HFFc6 (cell line): ENCODE measurements at regions not wholly inside any gene's neighbourhood (a gene's known extent, or its start where the extent isn't known, plus 50 kb on each side); places are given as distances from the start of the nearest gene placed in this dataset.

Experiments used
- DNase-seq: peaks from one replicate; pipeline ENCODE4 v3.0.0-alpha.2; 2018
- H3K27ac Mint-ChIP-seq: 2 replicates; pipeline ENCODE4 v1.8.0; 2020; ENCODE audit warnings: mild to moderate bottlenecking, mixed read lengths
- H3K27me3 Mint-ChIP-seq: 2 replicates; pipeline ENCODE4 v1.8.0; 2021; ENCODE audit warnings: mild to moderate bottlenecking, moderate library complexity, mixed read lengths; ENCODE audit not compliant: insufficient read depth
- H3K36me3 Mint-ChIP-seq: 2 replicates; pipeline ENCODE4 v1.8.0; 2021; ENCODE audit warnings: low read depth, mixed read lengths
- H3K4me1 Mint-ChIP-seq: 2 replicates; pipeline ENCODE4 v1.8.0; 2020; ENCODE audit warnings: low read depth, mixed read lengths
- H3K4me3 Mint-ChIP-seq: 2 replicates; pipeline ENCODE4 v1.8.0; 2020; ENCODE audit warnings: mild to moderate bottlenecking, moderate library complexity, mixed read lengths
- H3K9me3 Mint-ChIP-seq: 2 replicates; pipeline ENCODE4 v1.8.0; 2020; ENCODE audit warnings: mild to moderate bottlenecking, mixed read lengths
- CTCF ChIP-seq: fragments of 200-600 bp; sonication (generic); IDR thresholded peaks from 2 replicates; pipeline ENCODE4 v1.5.0; 2021; ENCODE audit warnings: antibody characterized with exemption, mild to moderate bottlenecking

GRCh38 chr12:124462750-124463149 lies 104.7 kb downstream of the NCOR2 start:
- Mint-ChIP-seq H3K36me3 (peaks cover 41% of the 10 kb centered on the region), H3K9me3 (peaks cover 9% of the 10 kb centered on the region), H3K4me3 (no peak overlapping the region), H3K27me3 (peaks cover 4% of the 10 kb centered on the region), H3K27ac (peak overlapping the region; percentile 11; the same call in 1 of the 2 replicates), H3K4me1 (peaks cover 35% of the 10 kb centered on the region)
- DNase-seq: no peak
- TF ChIP-seq CTCF: no peak

DNA sequence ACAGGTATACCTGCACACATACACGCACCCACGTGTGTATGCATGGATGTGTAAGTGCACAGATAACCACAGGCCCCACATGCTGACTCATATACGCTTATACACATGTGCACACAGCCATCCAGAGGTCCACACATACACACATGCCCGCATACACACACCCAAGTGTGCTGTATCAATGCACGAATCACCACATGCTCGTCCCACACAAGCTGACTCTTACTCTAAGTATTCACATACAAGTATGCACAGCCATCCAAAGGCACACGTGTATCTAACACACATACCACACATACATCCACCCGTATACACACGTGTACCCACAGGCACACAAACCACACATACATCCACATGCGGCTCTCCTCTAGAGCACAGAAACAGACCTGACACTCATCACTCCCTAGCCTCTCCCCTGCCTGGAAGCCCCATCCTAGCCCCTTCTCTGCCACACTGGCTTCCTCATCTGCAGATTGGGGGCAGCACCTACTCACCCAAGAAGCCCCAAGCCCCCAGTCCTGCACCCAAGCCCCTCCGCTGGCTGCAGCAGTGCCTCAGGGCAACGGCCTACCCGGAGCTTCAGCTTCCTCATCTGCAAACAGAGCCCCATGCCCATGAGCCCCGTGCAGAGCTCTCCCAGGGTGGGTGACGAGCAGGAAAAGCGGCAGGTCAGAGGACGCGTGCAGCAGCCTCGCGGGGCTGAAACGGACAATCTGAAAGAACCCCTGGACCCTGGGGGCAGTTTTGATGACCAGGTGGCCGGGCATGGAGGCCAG lies 105.4 kb downstream of the NCOR2 start:
- Mint-ChIP-seq H3K27ac (no peak overlapping the region), H3K9me3 (peaks cover 9% of the 10 kb centered on the region), H3K36me3 (peaks cover 41% of the 10 kb centered on the region), H3K4me3 (no peak overlapping the region), H3K27me3 (peaks cover 4% of the 10 kb centered on the region), H3K4me1 (peaks cover 37% of the 10 kb centered on the region)
- TF ChIP-seq CTCF: no peak
- no peak for DNase-seq

GRCh38 chr12:124461241-124461673 lies 106.2 kb downstream of the NCOR2 start:
- Mint-ChIP-seq H3K27ac (no peak overlapping the region), H3K36me3 (peaks cover 41% of the 10 kb centered on the region)
- TF ChIP-seq CTCF: no peak

GRCh38 chr12:124460771-124461170 lies 106.6 kb downstream of the NCOR2 start:
- Mint-ChIP-seq H3K9me3 (peaks cover 9% of the 10 kb centered on the region), H3K4me3 (no peak overlapping the region), H3K27ac (no peak overlapping the region), H3K36me3 (peaks cover 39% of the 10 kb centered on the region), H3K27me3 (peaks cover 8% of the 10 kb centered on the region), H3K4me1 (peaks cover 30% of the 10 kb centered on the region)
- no peak for DNase-seq
- TF ChIP-seq CTCF: no peak

More at GRCh38 chr12:124461241-124461673, 106.2 kb downstream of the NCOR2 start:
- H3K4me3 Mint-ChIP-seq: no peak overlapping the region
- peaks cover 9% of the 10 kb centered on the region for H3K9me3 Mint-ChIP-seq
- H3K27me3 Mint-ChIP-seq: peaks cover 5% of the 10 kb centered on the region
- H3K4me1 Mint-ChIP-seq: peaks cover 30% of the 10 kb centered on the region
- no peak for DNase-seq

DNA sequence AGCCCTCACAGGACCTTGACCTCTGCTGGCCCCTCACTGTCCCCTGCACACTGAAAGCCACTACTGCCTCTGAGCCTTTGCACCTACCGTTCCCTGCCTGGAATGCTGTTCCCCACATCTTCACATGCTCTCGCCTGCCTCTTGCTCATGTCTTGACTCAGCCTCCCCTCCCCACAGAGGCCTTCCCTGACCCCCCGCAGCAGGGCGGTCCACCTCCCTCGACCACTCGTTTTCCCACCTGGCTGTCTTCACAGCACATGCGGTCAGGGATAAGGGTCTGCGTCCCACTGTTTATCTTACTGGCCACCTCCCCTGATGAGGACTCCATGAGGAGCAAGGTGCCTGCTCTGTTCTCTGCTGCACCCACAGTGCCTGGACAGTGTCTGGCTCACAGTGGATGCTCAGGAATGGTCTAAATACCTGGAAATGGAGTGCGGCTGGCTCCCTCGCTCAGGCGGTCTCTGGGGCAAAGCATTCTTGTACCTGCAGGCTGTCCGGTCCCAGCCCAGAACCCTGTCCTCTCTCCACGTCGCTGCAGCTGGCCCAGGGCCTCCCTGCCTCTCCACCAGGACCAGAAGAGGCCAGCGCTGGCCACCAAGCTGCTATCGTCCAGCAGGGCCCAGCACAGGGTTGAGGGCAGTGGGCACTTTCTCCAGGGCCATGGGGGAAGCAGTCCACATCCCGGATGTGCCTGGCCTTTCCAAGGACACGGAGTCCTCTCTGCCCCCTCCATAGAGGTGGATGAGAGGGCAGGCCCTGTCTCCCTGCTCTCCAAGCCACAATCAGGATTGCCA lies 107.4 kb downstream of the NCOR2 start:
- no peak for TF ChIP-seq CTCF
- Mint-ChIP-seq H3K4me1 (peaks cover 32% of the 10 kb centered on the region), H3K27me3 (peaks cover 9% of the 10 kb centered on the region), H3K4me3 (no peak overlapping the region), H3K27ac (no peak overlapping the region; the same call in 1 of the 2 replicates), H3K9me3 (peaks cover 8% of the 10 kb centered on the region), H3K36me3 (peaks cover 36% of the 10 kb centered on the region)
- DNase-seq: no peak
